K562 (cell line): ENCODE measurements at regions not wholly inside any gene's neighbourhood (a gene's known extent, or its start where the extent isn't known, plus 50 kb on each side); places are given as distances from the start of the nearest gene placed in this dataset.

ENCODE experiments used
- ATAC-seq: fragments of 200-7000 bp; cut with Tn5 transposase; 3 replicates; pipeline ENCODE4 v1.9.1; 2020; ENCODE audit warnings: moderate library complexity
- BruUV-seq: library from RNA; stranded (reverse); fragments of 400-500 nt; replicated peaks from 2 replicates; lab custom pipeline; 2021; lab: Mats Ljungman, UMichigan
- CTCF ChIA-PET: fragments of 300-600 bp; formaldehyde crosslinking; extraction: SDS; loops from one replicate; lab custom pipeline; 2021; ENCODE audit warnings: low intra/inter-chr PET ratio; lab: Yijun Ruan, JAX
- POLR2A ChIA-PET: fragments of 300-600, 350-650 bp; sonication (Branson Sonifier 250); formaldehyde crosslinking; extraction: SDS; loops from one replicate; lab custom pipeline; 2021; ENCODE audit warnings: antibody characterized with exemption, inconsistent platforms; lab: Yijun Ruan, JAX
- DNase-seq, 4 experiments: peaks; one replicate each; pipeline versions ENCODE4 v3.0.0 to v3.0.0-alpha.2; 2011 to 2018; ENCODE audit warnings: low spot score in 3 of 4, mixed read lengths in 3 of 4; ENCODE audit errors: extremely low read depth in 1 of 4
- FAIRE-seq: peaks from 2 replicates; lab custom pipeline; 2011; peaks lifted over from hg19 to GRCh38; lab: Jason Lieb, UNC
- H2AFZ ChIP-seq: 2 replicates; pipeline ENCODE4 v1.6.0; 2011; ENCODE audit warnings: low read depth, low read length, control low read depth, inconsistent platforms
- H3K27ac ChIP-seq: fragments of 200-600 bp; 3 replicates; pipeline ENCODE4 v1.8.0; 2011; ENCODE audit warnings: low read depth, mild to moderate bottlenecking, control low read depth, inconsistent platforms, low read length, moderate library complexity, mixed read lengths; ENCODE audit errors: extremely low read depth
- H3K27me3 ChIP-seq, 2 experiments: fragments of 300-600 bp in 1 of 2; 2 replicates in 1 of 2; 3 replicates in 1 of 2; pipeline versions ENCODE4 v1.6.0 to v1.8.0; 2011; ENCODE audit warnings: inconsistent platforms in 2 of 2, low read length in 2 of 2, mild to moderate bottlenecking in 1 of 2, mixed read lengths in 1 of 2, moderate library complexity in 1 of 2; ENCODE audit not compliant: control insufficient read depth in 2 of 2, insufficient read depth in 2 of 2
- H3K36me3 ChIP-seq: fragments of 300-600 bp; 3 replicates; pipeline ENCODE4 v1.8.0; 2011; ENCODE audit warnings: mild to moderate bottlenecking, low read length, inconsistent platforms; ENCODE audit not compliant: control insufficient read depth, insufficient read depth
- H3K4me1 ChIP-seq, 2 experiments: fragments of 200-600 bp in 1 of 2; replicated peaks in 1 of 2; 2 replicates in 1 of 2; 3 replicates in 1 of 2; pipeline versions ENCODE4 v1.5.1 to v1.8.0; 2011; ENCODE audit warnings: inconsistent platforms in 2 of 2, low read length in 2 of 2, mild to moderate bottlenecking in 1 of 2, mixed read lengths in 1 of 2, moderate library complexity in 1 of 2; ENCODE audit not compliant: control insufficient read depth in 2 of 2, insufficient read depth in 2 of 2
- H3K4me2 ChIP-seq: 2 replicates; pipeline ENCODE4 v1.6.1; 2011; ENCODE audit warnings: low read length, control low read depth, inconsistent platforms, mixed read lengths; ENCODE audit not compliant: insufficient read depth
- H3K4me3 ChIP-seq: fragments of 200-600 bp; sonication (generic), shearing (Covaris generic); 2 replicates; pipeline ENCODE4 v1.5.1; 2016; ENCODE audit warnings: control low read depth, inconsistent platforms
- H3K79me2 ChIP-seq: fragments of 200-600 bp; 3 replicates; pipeline ENCODE4 v1.8.0; 2011; ENCODE audit warnings: low read length, inconsistent platforms; ENCODE audit not compliant: control insufficient read depth, insufficient read depth
- H3K9ac ChIP-seq, 2 experiments: 2 replicates each; pipeline versions ENCODE4 v1.6.0 to v1.6.1; 2011; ENCODE audit warnings: low read depth in 2 of 2, low read length in 2 of 2, control low read depth in 1 of 2, inconsistent platforms in 1 of 2, mild to moderate bottlenecking in 1 of 2, mixed read lengths in 1 of 2; ENCODE audit not compliant: insufficient read depth in 1 of 2
- H3K9me1 ChIP-seq: one replicate; pipeline ENCODE4 v1.6.0; 2011; ENCODE audit warnings: inconsistent platforms, mild to moderate bottlenecking, low read length, moderate library complexity; ENCODE audit not compliant: control insufficient read depth, insufficient read depth
- H3K9me3 ChIP-seq: replicated peaks from 2 replicates; pipeline ENCODE4 v1.5.1; 2011; ENCODE audit warnings: low read depth, low read length, inconsistent platforms; ENCODE audit not compliant: control insufficient read depth, insufficient read depth
- H4K20me1 ChIP-seq: replicated peaks from 2 replicates; pipeline ENCODE4 v1.6.1; 2011; ENCODE audit warnings: low read length, inconsistent platforms, mixed read lengths; ENCODE audit not compliant: control insufficient read depth, insufficient read depth
- KLF6 ChIP-seq: fragments of 250-450 bp; sonication (Bioruptor Pico); IDR thresholded peaks from 2 replicates; pipeline ENCODE4 v1.4.0; 2020; ENCODE audit warnings: mild to moderate bottlenecking, moderate library complexity, borderline replicate concordance
- PML ChIP-seq: IDR thresholded peaks from 2 replicates; pipeline ENCODE4 v1.6.1; 2012; ENCODE audit warnings: low read length, inconsistent platforms
- RCOR1 ChIP-seq, 2 experiments: IDR thresholded peaks; 2 replicates each; pipeline ENCODE4 v1.6.1; 2012; ENCODE audit warnings: low read depth in 2 of 2, low read length in 2 of 2, borderline replicate concordance in 1 of 2, improper control_type of control experiment in 1 of 2
- SMARCA4 ChIP-seq: fragments of 450-650 bp; IDR thresholded peaks from 2 replicates; pipeline ENCODE4 v1.6.1; 2016
- ZBTB40 ChIP-seq, 2 experiments: fragments of 450-650 bp in 1 of 2; sonication (generic) in 1 of 2; formaldehyde crosslinking in 1 of 2; IDR thresholded peaks; 2 replicates each; pipeline versions ENCODE4 v1.7.1 to v1.9.0; 2016 to 2022; ENCODE audit warnings: inconsistent platforms in 1 of 2, mild to moderate bottlenecking in 1 of 2, missing genetic modification reagents in 1 of 2
- ZNF3 ChIP-seq: fragments of 250-450 bp; sonication (Bioruptor Pico); IDR thresholded peaks from 2 replicates; pipeline ENCODE4 v1.5.0; 2021; ENCODE audit warnings: mild to moderate bottlenecking, moderate library complexity
- WGBS: fragments of 100-300 bp; shearing (Covaris generic); methylation state at CpG from one replicate; pipeline ENCODE4 v1.1.6; 2016; ENCODE audit warnings: low coverage, mixed read lengths; ENCODE audit not compliant: insufficient coverage; ENCODE audit errors: missing lambda C conversion rate; 5-methylcytosine and 5-hydroxymethylcytosine counted together
- in situ Hi-C: fragments of 300-500 bp; cut with MboI; formaldehyde crosslinking; loops from 4 replicates; pipeline ENCODE4 v1.15.0; 2018; ENCODE audit warnings: inconsistent platforms, mixed read lengths
- intact Hi-C: fragments of 100-400 bp; cut with micrococcal nuclease; formaldehyde crosslinking; loops from 2 replicates; pipeline ENCODE4 v1.14.2; 2022

- BruUV-seq = no TSS peak
- FAIRE-seq = no peak
- no peak for TF ChIP-seq SMARCA4
- no peak for TF ChIP-seq ZNF3 (CRISPR knock-in tag)
- DNase-seq = no peak
- CTCF ChIA-PET = no interaction called here
- POLR2A ChIA-PET = no interaction called here
- H4K20me1 ChIP-seq = no peaks in the 10 kb centered on the region
- no peaks in the 10 kb centered on the region for H3K4me1 ChIP-seq
- no peaks in the 10 kb centered on the region for H3K79me2 ChIP-seq
- WGBS = 0% methylated on average over 2 of the region's 2 CpGs
- no peak overlapping the region for H3K9ac ChIP-seq
- H3K9me3 ChIP-seq = no peaks in the 10 kb centered on the region
- intact Hi-C loops (no loop called here), in situ Hi-C loops (loop anchor here (25.0 kb wide), 1 partner anchor 1820 kb away; no protein-coding TSS in a partner anchor)
- H3K4me3 ChIP-seq = no peak overlapping the region
- no peak overlapping the region for H3K4me2 ChIP-seq
- H3K27ac ChIP-seq = no peak overlapping the region
- H2AFZ ChIP-seq = no peak overlapping the region
- ATAC-seq = no peak
- no peaks in the 10 kb centered on the region for H3K9me1 ChIP-seq
- H3K27me3 ChIP-seq = peaks cover 0 to 5% of the 10 kb centered on the region in 2 experiments; a peak in 1 of 5 replicates
- H3K36me3 ChIP-seq = no peaks in the 10 kb centered on the region
These were observed 517.8 kb upstream of the CFAP20DC start for GRCh38 chr3:59567661-59568060.

GRCh38 chr3:59566481-59566975 lies 516.7 kb upstream of the CFAP20DC start:
- H3K27me3 ChIP-seq = peaks cover 0 to 5% of the 10 kb centered on the region in 2 experiments; a peak in 1 of 5 replicates
- no peaks in the 10 kb centered on the region for H3K79me2 ChIP-seq
- DNase-seq = no peak
- BruUV-seq = no TSS peak
- H3K9me3 ChIP-seq = no peaks in the 10 kb centered on the region
- H3K27ac ChIP-seq = no peak overlapping the region
- H3K9ac ChIP-seq = no peak overlapping the region
- H3K9me1 ChIP-seq = no peaks in the 10 kb centered on the region
- WGBS = 0% methylated on average over 5 of the region's 6 CpGs
- no peak overlapping the region for H3K4me3 ChIP-seq
- no peak for ATAC-seq
- ChIA-PET POLR2A (no interaction called here), CTCF (no interaction called here)
- H3K36me3 ChIP-seq = no peaks in the 10 kb centered on the region
- no peaks in the 10 kb centered on the region for H4K20me1 ChIP-seq
- no peak for FAIRE-seq
- H3K4me1 ChIP-seq = no peaks in the 10 kb centered on the region
- in situ Hi-C loops = loop anchor here (25.0 kb wide), 1 partner anchor 1821 kb away; no protein-coding TSS in a partner anchor
- H2AFZ ChIP-seq = no peak overlapping the region
- intact Hi-C loops = no loop called here
- H3K4me2 ChIP-seq = no peak overlapping the region
- TF ChIP-seq PML (no peak), RCOR1 (IDR thresholded peaks at IDR 0.05; ENCODE audit: borderline replicate concordance in 1 of 2, low read depth in 2 of 2, low read length in 2 of 2) (no peak), ZBTB40 (IDR thresholded peaks at IDR 0.05) (no peak), ZBTB40 (CRISPR knock-in tag; IDR thresholded peaks at IDR 0.05) (no peak), KLF6 (CRISPR knock-in tag) (no peak)
